ENCODE measurements at regions not wholly inside any gene's neighbourhood (a gene's known extent, or its start where the extent isn't known, plus 50 kb on each side); places are given as distances from the start of the nearest gene placed in this dataset.

GRCh38 chr3:95613993-95614392 is 1200.4 kb upstream of the EPHA6 start:
- no peak for DNase-seq (ENCODE audit: low read depth)
- TF ChIP-seq POLR2A (IDR thresholded peaks at IDR 0.05; ENCODE audit: extremely low read depth, insufficient read length) (no peak), MYC (IDR thresholded peaks at IDR 0.05; ENCODE audit: low read depth, low read length) (no peak), MAX (IDR thresholded peaks at IDR 0.05; ENCODE audit: low read depth, low read length) (no peak)
- TF ChIP-seq, protein P1, sequence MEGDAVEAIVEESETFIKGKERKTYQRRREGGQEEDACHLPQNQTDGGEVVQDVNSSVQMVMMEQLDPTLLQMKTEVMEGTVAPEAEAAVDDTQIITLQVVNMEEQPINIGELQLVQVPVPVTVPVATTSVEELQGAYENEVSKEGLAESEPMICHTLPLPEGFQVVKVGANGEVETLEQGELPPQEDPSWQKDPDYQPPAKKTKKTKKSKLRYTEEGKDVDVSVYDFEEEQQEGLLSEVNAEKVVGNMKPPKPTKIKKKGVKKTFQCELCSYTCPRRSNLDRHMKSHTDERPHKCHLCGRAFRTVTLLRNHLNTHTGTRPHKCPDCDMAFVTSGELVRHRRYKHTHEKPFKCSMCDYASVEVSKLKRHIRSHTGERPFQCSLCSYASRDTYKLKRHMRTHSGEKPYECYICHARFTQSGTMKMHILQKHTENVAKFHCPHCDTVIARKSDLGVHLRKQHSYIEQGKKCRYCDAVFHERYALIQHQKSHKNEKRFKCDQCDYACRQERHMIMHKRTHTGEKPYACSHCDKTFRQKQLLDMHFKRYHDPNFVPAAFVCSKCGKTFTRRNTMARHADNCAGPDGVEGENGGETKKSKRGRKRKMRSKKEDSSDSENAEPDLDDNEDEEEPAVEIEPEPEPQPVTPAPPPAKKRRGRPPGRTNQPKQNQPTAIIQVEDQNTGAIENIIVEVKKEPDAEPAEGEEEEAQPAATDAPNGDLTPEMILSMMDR (IDR thresholded peaks at IDR 0.05; ENCODE audit: low read depth, low read length): no peak

GRCh38 chr3:95615592-95616310 is 1198.6 kb upstream of the EPHA6 start:
- TF ChIP-seq MYC (IDR thresholded peaks at IDR 0.05; ENCODE audit: low read depth, low read length) (no peak), MAX (IDR thresholded peaks at IDR 0.05; ENCODE audit: low read depth, low read length) (no peak), POLR2A (IDR thresholded peaks at IDR 0.05; ENCODE audit: extremely low read depth, insufficient read length) (no peak)
- TF ChIP-seq, protein P1 (IDR thresholded peaks at IDR 0.05; ENCODE audit: low read depth, low read length): no peak

More at GRCh38 chr3:95613993-95614392, 1200.4 kb upstream of the EPHA6 start:
- no peak overlapping the region for H3K4me3 ChIP-seq (ENCODE audit: low read depth, low read length)

GRCh38 chr3:95626107-95626506 is 1188.3 kb upstream of the EPHA6 start:
- TF ChIP-seq, protein P1 (IDR thresholded peaks at IDR 0.05; ENCODE audit: low read depth, low read length): no peak
- TF ChIP-seq POLR2A (IDR thresholded peaks at IDR 0.05; ENCODE audit: extremely low read depth, insufficient read length) (no peak), MAX (IDR thresholded peaks at IDR 0.05; ENCODE audit: low read depth, low read length) (no peak), MYC (IDR thresholded peaks at IDR 0.05; ENCODE audit: low read depth, low read length) (no peak)
- no peak for DNase-seq (ENCODE audit: low read depth)

More at GRCh38 chr3:95615592-95616310, 1198.6 kb upstream of the EPHA6 start:
- H3K4me3 ChIP-seq (ENCODE audit: low read depth, low read length): no peak overlapping the region
- no peak for DNase-seq (ENCODE audit: low read depth)

GRCh38 chr3:95627293-95627692 is 1187.1 kb upstream of the EPHA6 start:
- TF ChIP-seq MYC (IDR thresholded peaks at IDR 0.05; ENCODE audit: low read depth, low read length): no peak
- TF ChIP-seq, protein P1 (IDR thresholded peaks at IDR 0.05; ENCODE audit: low read depth, low read length): no peak
- TF ChIP-seq POLR2A (IDR thresholded peaks at IDR 0.05; ENCODE audit: extremely low read depth, insufficient read length): no peak
- no peak for TF ChIP-seq MAX (IDR thresholded peaks at IDR 0.05; ENCODE audit: low read depth, low read length)
- no peak for DNase-seq (ENCODE audit: low read depth)
- H3K4me3 ChIP-seq (ENCODE audit: low read depth, low read length): no peak overlapping the region

More at GRCh38 chr3:95626107-95626506, 1188.3 kb upstream of the EPHA6 start:
- H3K4me3 ChIP-seq (ENCODE audit: low read depth, low read length): no peak overlapping the region

- no peak for TF ChIP-seq POLR2A (IDR thresholded peaks at IDR 0.05; ENCODE audit: extremely low read depth, insufficient read length)
- TF ChIP-seq MAX (IDR thresholded peaks at IDR 0.05; ENCODE audit: low read depth, low read length): no peak
- no peak for TF ChIP-seq MYC (IDR thresholded peaks at IDR 0.05; ENCODE audit: low read depth, low read length)
- TF ChIP-seq, protein P1 (IDR thresholded peaks at IDR 0.05; ENCODE audit: low read depth, low read length): no peak
- no peak for DNase-seq (ENCODE audit: low read depth)
- H3K4me3 ChIP-seq (ENCODE audit: low read depth, low read length): no peak overlapping the region
Observed at GRCh38 chr3:95627697-95628096, 1186.7 kb upstream of the EPHA6 start.
